Fibroblast of skin of right quadriceps (primary cell): ENCODE measurements at regions not wholly inside any gene's neighbourhood (a gene's known extent, or its start where the extent isn't known, plus 50 kb on each side); places are given as distances from the start of the nearest gene placed in this dataset.
"Not testable (repeated sequence)": the region's sequence is repeated elsewhere in the genome, so short reads cannot be mapped to it uniquely, and the experiment has no call there.

Experiments used
- DNase-seq: peaks from one replicate; pipeline ENCODE4 v3.0.0-alpha.2; 2013

- DNase-seq = no peak
Observed at GRCh38 chr3:177889161-177889560, 647.1 kb upstream of the KCNMB2 start.

- no peak for DNase-seq
Observed at GRCh38 chr3:177889652-177890358, 646.4 kb upstream of the KCNMB2 start.

GRCh38 chr3:177890359-177890683 lies 645.9 kb upstream of the KCNMB2 start:
- DNase-seq = no peak

DNA sequence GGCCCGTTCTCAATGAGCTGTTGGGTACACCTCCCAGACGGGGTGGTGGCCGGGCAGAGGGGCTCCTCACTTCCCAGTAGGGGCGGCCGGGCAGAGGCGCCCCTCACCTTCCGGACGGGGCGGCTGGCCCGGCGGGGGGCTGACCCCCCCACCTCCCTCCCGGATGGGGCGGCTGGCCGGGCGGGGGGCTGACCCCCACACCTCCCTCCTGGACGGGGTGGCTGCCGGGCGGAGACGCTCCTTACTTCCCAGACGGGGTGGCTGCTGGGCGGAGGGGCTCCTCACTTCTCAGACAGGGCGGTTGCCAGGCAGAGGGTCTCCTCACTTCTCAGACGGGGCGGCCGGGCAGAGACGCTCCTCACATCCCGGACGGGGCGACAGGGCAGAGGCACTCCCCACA lies 644.7 kb upstream of the KCNMB2 start:
- DNase-seq = not testable (repeated sequence)

DNA sequence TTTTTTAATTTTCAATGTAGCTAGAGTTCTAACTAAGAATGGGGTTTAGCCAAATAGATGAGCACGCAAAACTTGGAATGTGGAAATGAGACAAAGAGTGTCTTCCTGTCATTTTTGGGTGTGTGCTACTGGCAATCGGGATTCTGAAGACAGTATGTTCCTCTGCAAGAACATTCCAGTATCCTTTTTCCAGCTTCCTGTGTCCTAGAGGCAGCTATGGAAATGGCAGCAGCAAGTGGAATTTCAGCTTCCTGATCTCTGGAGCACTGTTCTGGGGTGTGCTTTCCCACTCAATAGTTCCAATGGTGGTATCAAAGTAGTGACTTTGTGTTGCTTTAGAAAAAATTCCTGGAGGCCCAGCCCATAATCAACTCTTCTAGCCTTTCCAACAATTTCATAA lies 642.9 kb upstream of the KCNMB2 start:
- DNase-seq = no peak

GRCh38 chr3:177894081-177894728 lies 642.0 kb upstream of the KCNMB2 start:
- DNase-seq = no peak

DNA sequence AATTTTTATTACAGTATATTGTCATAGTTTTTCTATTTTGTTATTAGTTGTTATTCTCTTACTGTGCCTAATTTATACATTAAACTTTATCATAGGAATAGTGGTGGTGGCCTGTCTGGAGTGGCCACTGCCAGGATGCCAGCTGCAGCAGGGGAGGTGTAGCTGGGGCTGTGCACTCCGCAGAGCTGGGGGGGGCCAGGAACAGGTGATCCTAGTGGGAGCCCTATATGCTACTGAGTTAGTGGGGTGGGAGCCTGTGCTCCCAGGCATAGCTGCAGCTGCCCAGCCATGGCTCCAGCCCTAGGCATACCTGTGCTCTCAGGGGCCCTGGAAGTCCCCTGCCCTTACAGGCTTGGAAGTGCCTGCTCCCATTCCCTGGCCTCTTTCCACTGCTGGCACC lies 638.1 kb upstream of the KCNMB2 start:
- no peak for DNase-seq

- DNase-seq = no peak
Observed at GRCh38 chr3:177899275-177900067, 636.8 kb upstream of the KCNMB2 start.

DNA sequence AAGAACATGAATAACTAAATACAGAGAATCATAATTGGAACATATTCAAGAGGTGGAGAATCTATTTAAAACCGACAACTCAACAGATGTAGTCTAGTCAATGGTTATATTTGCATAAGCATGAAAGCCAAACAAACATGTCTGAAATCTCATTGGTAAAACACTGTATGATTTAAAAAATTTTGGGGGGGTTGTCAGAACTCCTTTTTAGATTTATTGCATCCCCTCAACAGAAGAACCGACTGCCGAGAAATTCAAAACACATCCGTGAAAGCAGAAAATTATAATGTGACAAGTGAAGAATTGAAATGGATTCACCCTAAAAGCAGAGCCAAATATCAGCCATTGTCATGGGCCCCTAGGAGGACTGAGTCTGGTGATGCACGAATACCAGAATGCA lies 633.4 kb upstream of the KCNMB2 start:
- DNase-seq = no peak

DNA sequence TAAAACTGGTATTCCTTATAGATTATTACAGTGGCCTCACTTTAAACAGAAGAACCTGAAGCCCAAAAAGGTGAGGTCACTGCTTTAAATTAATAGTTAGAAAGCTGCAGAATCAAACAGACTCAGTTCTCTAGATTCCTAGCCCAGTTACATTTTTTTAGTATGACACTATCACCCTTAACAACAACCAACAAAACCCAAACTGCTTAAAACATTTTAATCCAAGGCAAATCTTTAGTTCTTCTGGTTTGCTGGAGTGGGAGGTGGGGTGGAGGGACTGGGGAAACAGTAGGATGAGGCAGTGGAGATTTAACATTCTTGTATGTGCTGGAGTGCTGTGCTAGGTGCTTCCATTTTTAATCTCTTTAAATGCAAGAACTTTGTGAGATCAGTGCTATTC lies 631.6 kb upstream of the KCNMB2 start:
- DNase-seq = peak; percentile 61

GRCh38 chr3:177905173-177906125 lies 630.8 kb upstream of the KCNMB2 start:
- peak; percentile 94 for DNase-seq

DNA sequence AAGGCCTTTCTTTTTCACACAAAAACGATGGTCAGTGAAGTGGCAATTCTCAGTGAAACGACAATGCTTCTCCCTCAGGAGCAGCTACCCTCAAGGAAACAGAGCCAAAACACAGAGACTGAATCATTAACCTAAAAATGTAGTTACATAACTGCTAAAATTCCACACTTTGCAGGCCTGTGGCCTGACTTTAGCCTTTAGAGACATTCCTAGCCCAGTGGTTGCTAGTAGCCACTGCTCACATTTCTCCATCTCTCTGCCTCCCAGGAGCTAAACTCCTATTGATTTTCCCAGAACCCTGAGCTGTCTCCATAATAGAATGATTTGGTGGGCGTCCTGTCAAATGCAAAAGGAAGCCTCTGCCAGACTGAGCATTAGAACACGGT lies 630.1 kb upstream of the KCNMB2 start:
- DNase-seq = peak; percentile 86

- peak; percentile 81 for DNase-seq
Observed at GRCh38 chr3:177906578-177907229, 629.5 kb upstream of the KCNMB2 start.

- DNase-seq = not testable (repeated sequence)
Observed at GRCh38 chr3:177909530-177909929, 626.7 kb upstream of the KCNMB2 start.

- DNase-seq = no peak
Observed at GRCh38 chr3:177914224-177914623, 622.0 kb upstream of the KCNMB2 start.

GRCh38 chr3:177916461-177916860 lies 619.8 kb upstream of the KCNMB2 start:
- no peak for DNase-seq

DNA sequence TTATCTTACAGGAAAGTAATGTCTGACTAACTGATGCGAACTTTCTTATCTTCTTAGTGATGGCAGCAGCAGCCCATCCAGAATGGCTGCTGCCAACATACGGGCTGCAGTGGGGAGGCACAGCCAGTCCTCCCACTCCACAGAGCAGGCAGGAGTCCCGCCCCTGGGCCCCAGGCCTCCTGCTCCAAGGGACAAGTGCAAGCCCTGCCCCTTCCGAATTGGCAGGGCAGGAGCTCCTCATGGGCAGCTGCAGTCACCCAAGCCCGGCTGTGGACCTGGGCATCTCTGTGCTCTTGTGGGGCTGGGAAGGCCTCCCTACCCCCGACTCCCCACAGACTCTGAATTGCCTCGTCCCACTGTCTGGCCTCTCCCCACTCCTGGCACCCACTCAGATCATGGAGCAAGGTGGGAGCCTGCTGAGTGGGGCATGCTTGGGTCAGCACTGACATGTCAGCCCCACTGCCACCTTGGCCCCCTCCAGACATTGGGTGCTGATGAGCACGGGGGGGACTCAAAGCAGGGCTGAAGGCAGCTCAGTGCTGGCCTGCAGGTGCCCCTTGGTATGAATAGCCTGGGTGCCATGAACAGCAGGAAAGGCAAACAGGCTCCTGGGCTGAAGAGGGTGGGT lies 618.9 kb upstream of the KCNMB2 start:
- no peak for DNase-seq

DNA sequence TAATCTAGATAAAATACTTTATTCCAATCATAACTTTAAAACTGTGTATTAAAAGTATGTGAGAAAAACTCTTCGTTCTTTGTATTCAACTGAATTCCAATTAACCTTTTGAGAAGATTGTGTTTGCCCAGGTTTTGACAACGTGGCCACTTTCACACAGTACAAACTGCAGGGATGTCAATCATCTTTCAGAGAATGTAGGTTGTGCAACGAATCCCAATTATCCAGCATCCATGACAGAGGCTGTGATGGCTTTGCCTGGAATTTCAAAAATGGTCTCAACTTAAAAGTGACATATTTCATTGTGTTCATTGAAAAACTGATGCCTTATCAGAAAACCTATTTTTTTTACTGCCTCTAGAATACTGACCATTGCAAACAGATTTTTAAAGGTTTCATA lies 615.1 kb upstream of the KCNMB2 start:
- DNase-seq = no peak

DNA sequence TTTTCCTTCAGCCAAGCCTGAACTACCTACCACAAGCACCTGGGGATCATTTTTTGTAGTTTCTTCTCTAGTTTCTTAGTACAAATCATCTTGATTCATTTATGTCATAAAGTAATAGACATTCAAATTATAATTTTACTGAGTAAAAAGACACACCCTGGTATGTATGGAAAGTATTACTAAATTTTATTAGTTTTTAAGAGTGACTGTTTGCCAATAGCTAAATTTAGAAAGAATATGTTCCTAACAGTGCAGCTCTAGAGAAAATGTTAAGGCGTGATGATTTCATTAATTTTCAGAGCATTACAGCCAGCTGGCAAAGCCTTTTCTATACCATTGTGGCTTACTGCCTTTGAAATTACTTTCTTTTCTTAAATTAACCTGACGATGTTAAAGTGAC lies 612.0 kb upstream of the KCNMB2 start:
- no peak for DNase-seq

DNA sequence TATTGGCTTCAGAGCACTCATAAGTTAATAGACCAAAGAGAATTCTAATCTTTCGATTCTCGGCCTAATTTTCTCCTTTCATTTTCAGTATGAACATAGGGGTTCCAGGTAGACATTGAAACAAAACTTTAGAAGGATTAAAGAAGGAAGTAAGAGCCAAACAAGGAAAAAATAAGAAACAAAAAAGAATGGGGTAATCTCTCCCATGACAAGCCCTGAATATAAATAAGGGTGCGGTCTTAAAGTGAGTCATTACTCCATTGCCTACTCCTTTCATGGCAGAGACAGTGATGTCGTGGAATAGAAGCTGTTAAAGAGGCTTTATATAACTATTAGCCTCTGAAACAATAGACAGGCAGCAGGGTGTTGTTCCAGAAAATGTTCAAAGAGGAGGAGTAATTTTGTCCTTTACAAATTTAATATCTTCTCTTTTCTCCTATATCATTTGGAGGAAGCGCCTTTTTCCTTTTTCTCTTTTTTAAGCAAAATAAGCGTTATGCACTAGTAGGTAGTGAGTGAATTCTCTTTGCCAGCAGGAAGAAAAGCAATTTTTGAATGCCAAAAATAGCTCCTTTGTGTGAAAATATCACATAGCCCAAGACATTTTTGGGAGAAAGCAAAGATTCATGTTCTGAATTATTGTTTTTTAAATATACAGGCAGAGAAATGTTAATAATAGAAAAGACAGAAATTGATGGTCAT lies 607.9 kb upstream of the KCNMB2 start:
- DNase-seq = peak; percentile 26

GRCh38 chr3:177929310-177929709 lies 606.9 kb upstream of the KCNMB2 start:
- DNase-seq = no peak
